ENCODE measurements at regions not wholly inside any gene's neighbourhood (a gene's known extent, or its start where the extent isn't known, plus 50 kb on each side); places are given as distances from the start of the nearest gene placed in this dataset.

DNA sequence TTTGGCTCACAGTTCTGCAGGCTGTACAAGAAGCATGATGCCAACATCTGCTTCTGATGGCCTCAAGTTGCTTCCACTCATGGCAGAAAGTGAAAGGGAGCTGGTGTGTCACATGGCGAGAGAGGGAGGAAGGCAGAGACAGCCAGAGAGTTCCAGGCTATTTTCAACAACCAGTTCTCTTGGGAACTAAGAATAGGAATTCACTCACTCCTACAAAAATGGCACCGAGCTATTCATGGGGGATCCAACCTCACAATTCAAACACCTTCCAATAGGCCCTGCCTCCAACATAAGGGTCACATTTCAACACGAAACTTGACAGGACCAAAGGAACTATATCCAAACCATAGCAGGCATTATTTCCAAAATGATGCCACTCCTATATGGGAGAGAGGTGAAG, 299.5 kb upstream of the TGFBR2 start:
- TF ChIP-seq CTCF (IDR thresholded peaks at IDR 0.05): no peak
- TF ChIP-seq POLR2A (IDR thresholded peaks at IDR 0.05): no peak
- TF ChIP-seq EP300 (IDR thresholded peaks at IDR 0.05): no peak
- no peak for TF ChIP-seq POLR2AphosphoS5 (IDR thresholded peaks at IDR 0.05)
- DNase-seq: no peak
- 95 to 96% methylated on average over 3 of the region's 3 CpGs for WGBS, 2 donors
- Histone ChIP-seq H3K27ac (peak overlapping the region in 1 of 4 donors; percentile 59), H3K4me3 (no peak overlapping the region), H3K36me3 (no peaks in the 10 kb centered on the region), H3K9me3 (no peaks in the 10 kb centered on the region), H3K4me1 (peaks cover 0 to 24% (median 12%) of the 10 kb centered on the region in 4 donors), H3K27me3 (no peaks in the 10 kb centered on the region)
- intact Hi-C loops (cut with DNase I): no loop called here

- Histone ChIP-seq H3K4me3 (no peak overlapping the region), H3K27ac (peak overlapping the region; percentile 11 to 64 (median 57)), H3K36me3 (no peaks in the 10 kb centered on the region), H3K27me3 (no peaks in the 10 kb centered on the region), H3K9me3 (no peaks in the 10 kb centered on the region), H3K4me1 (peaks cover 0 to 28% (median 12%) of the 10 kb centered on the region in 4 donors)
- DNase-seq: no peak
- TF ChIP-seq POLR2A (IDR thresholded peaks at IDR 0.05) (no peak), POLR2AphosphoS5 (IDR thresholded peaks at IDR 0.05) (no peak), EP300 (IDR thresholded peaks at IDR 0.05) (no peak), CTCF (IDR thresholded peaks at IDR 0.05) (no peak)
- intact Hi-C loops (cut with DNase I): no loop called here
Measured at GRCh38 chr3:30307372-30307950, 298.9 kb upstream of the TGFBR2 start.

DNA sequence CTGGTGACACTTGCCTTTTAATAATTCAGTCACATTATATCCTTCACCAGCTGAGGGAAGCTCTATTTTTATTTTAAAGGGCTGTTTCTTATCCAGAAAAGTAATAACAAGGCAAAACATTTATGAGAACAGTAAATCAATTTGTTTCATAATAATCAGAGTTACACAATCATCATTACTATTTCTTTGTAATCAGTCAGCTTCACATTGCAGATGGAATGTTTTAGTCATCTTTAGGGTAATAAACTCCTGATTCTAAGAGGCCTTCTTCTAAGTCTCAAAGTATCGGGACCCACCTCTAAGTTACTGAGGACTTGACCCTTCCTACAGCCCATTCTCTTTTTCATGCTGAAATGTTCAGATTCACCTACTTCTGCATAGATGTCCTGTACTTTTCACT, 298.3 kb upstream of the TGFBR2 start:
- H3K9me3 ChIP-seq: no peaks in the 10 kb centered on the region
- TF ChIP-seq EP300 (IDR thresholded peaks at IDR 0.05) (peak; percentile 19 to 71 (median 40)), POLR2AphosphoS5 (IDR thresholded peaks at IDR 0.05) (peak; percentile 76 to 85 (median 83)), CTCF (IDR thresholded peaks at IDR 0.05) (no peak)
- peaks cover 0 to 28% (median 12%) of the 10 kb centered on the region in 4 donors for H3K4me1 ChIP-seq
- no peak overlapping the region for H3K4me3 ChIP-seq
- H3K27me3 ChIP-seq: no peaks in the 10 kb centered on the region
- peak overlapping the region; percentile 42 to 64 (median 57) for H3K27ac ChIP-seq
- intact Hi-C loops (cut with DNase I): no loop called here
- H3K36me3 ChIP-seq: no peaks in the 10 kb centered on the region
- DNase-seq: no peak
- 72 to 89% methylated on average over 1 of the region's 1 CpG for WGBS, 2 donors

DNA sequence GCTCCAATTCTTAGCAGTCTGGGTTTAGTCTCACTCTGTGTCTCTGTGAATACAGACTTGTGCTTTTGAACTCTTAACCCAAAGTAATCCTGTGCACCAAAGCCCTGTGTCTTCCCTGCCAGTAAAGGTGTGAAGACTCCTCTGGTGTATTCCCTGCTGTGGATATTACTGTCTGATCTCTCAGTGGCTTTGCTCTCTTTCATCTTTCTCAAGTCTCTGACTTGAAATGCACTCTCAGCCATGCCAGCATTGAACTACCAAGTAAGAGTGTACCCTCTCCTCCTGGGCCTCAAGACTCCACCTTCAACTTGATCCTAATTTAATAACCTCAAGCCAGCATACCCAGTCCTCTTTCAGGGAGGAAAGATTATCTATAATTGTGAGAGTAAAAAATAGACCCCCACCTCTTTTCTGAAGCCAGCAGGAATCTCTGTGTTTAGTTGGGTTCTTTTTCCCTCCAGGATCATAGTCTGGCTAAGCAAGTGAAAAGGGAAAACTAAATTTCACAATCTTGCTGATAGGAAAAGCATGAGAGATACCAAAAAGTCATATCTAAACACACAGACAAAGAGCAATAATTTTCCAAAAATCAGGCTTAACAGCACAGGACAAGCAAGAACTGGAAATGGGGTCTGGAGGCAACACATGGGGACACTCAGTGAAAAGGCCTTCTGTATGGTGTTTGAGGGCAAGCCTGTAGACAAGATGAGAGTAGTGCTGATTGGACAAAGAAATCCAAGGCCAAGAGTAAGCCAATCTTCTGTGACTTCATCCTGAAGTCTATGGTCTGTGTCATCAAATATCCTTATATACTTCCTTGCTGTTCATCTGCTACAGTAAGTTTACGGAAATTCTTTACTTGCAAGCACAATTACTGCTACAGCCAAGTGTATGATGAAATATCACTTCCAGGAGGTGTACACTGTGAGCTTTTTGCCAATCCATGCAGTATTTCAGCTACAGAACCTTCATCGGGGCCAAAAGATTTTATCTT, 296.1 kb upstream of the TGFBR2 start:
- TF ChIP-seq CTCF (IDR thresholded peaks at IDR 0.05) (no peak), POLR2AphosphoS5 (IDR thresholded peaks at IDR 0.05) (no peak), EP300 (IDR thresholded peaks at IDR 0.05) (no peak), POLR2A (IDR thresholded peaks at IDR 0.05) (no peak)
- no peak overlapping the region for H3K4me3 ChIP-seq
- 96% methylated on average over 2 of the region's 2 CpGs for WGBS, 2 donors
- no peak for DNase-seq
- H3K36me3 ChIP-seq: no peaks in the 10 kb centered on the region
- H3K27ac ChIP-seq: no peak overlapping the region
- intact Hi-C loops (cut with DNase I): no loop called here
- H3K9me3 ChIP-seq: no peaks in the 10 kb centered on the region
- H3K27me3 ChIP-seq: no peaks in the 10 kb centered on the region
- peaks cover 0 to 28% (median 15%) of the 10 kb centered on the region in 4 donors for H3K4me1 ChIP-seq

Data from sigmoid colon (tissue), 6 donors.